ENCODE measurements at regions not wholly inside any gene's neighbourhood (a gene's known extent, or its start where the extent isn't known, plus 50 kb on each side); places are given as distances from the start of the nearest gene placed in this dataset.

DNA sequence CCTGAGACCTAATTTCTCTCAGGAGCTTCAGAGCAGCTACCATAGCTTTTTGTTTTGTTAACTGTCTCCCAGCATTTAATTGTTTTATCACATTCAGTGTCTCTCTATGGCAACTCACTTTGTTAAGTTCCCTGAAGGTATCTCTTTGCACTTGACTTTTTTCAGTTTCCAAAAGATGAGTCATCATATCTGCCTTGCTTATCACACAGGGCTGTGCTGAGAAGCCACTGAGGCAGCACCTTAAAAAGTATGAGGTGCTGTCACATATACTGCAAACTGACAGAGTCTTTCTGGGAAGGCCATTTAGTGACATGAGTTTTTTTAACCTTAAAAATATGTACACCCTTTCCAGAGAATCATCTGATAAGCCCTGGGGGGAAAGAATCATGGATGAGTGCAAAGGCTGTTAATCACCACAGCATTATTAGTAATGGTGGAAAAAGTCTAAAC is 56.8 kb downstream of the PPP1R3C start:
- in situ Hi-C loops (cut with MboI; ENCODE audit: low pct_unique_long_range_greater_than_20kb, low sequenced_read_pairs, unreplicated experiment): no loop called here
- TF ChIP-seq, protein P1, sequence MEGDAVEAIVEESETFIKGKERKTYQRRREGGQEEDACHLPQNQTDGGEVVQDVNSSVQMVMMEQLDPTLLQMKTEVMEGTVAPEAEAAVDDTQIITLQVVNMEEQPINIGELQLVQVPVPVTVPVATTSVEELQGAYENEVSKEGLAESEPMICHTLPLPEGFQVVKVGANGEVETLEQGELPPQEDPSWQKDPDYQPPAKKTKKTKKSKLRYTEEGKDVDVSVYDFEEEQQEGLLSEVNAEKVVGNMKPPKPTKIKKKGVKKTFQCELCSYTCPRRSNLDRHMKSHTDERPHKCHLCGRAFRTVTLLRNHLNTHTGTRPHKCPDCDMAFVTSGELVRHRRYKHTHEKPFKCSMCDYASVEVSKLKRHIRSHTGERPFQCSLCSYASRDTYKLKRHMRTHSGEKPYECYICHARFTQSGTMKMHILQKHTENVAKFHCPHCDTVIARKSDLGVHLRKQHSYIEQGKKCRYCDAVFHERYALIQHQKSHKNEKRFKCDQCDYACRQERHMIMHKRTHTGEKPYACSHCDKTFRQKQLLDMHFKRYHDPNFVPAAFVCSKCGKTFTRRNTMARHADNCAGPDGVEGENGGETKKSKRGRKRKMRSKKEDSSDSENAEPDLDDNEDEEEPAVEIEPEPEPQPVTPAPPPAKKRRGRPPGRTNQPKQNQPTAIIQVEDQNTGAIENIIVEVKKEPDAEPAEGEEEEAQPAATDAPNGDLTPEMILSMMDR (IDR thresholded peaks at IDR 0.05; ENCODE audit: extremely low read depth, insufficient read depth, missing control alignments): no peak
- no peak for DNase-seq (ENCODE audit: low spot score)

DNA sequence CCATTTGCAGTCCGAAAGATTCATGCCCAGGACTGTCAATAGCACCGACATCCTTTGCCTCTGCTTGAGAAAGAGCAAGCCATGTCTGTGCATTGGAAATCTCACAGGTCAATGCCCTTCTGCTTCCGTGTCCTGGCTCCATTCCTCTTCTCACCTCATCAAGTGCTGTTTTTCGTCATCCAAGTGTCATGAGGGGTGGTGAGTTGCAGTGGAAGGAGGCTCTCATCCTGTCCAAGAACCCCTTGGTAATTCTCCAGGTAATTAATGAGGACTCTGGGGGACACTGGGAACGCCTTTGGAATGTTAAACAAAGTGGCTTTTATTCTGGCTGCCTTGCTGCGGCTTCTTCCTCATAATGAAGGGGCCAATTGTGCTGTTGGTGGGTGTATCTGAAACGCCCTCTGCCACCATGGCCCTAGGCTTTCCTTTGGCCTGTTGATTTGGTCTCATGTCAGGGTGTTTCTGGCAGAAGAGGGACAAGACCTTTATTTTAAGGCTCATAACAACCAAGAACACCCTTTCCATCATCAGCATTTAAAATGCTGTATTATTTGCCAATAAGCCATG is 57.7 kb downstream of the PPP1R3C start:
- in situ Hi-C loops (cut with MboI; ENCODE audit: low pct_unique_long_range_greater_than_20kb, low sequenced_read_pairs, unreplicated experiment): no loop called here
- DNase-seq (ENCODE audit: low spot score): no peak
- TF ChIP-seq, protein P1 (IDR thresholded peaks at IDR 0.05; ENCODE audit: extremely low read depth, insufficient read depth, missing control alignments): no peak

DNA sequence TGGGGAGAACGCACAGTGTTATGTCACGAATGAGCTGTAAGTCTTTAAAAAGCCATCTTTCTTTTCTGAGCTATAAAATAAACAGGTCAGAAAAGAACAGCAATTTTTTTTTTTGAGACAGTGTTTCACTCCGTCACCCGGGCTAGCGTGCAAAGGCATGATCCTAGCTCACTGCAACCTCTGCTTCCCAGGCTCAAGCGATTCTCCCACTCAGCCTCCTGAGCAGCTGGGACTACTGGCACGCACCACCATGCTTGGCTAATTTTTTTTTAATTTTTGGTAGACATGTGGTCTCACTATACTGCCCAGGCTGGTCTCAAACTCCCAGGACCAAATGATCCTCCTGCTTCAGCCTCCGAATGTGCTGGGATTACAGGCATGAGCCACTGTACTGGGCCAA is 58.6 kb downstream of the PPP1R3C start:
- TF ChIP-seq, protein P1 (IDR thresholded peaks at IDR 0.05; ENCODE audit: extremely low read depth, insufficient read depth, missing control alignments): no peak
- in situ Hi-C loops (cut with MboI; ENCODE audit: low pct_unique_long_range_greater_than_20kb, low sequenced_read_pairs, unreplicated experiment): no loop called here
- no peak for DNase-seq (ENCODE audit: low spot score)

DNA sequence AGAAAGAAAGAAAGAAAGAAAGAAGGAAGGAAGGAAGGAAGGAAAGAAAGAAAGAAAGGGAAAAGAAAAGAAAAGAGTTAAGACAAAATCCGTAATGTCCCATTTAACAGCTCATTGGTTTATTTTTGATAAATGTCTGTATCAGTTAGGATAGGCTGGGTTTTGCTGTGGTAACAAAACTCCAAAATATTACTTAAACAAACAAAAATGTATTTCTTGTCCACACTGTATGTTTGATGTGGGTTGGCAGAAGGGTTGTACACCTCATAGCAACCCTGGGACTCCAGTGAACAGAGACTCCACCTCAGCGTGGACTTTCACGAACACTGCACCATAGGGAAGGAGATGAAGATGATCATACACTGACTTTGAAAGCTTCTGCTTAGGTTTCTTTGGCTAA is 59.6 kb downstream of the PPP1R3C start:
- TF ChIP-seq, protein P1 (IDR thresholded peaks at IDR 0.05; ENCODE audit: extremely low read depth, insufficient read depth, missing control alignments): no peak
- DNase-seq (ENCODE audit: low spot score): no peak
- in situ Hi-C loops (cut with MboI; ENCODE audit: low pct_unique_long_range_greater_than_20kb, low sequenced_read_pairs, unreplicated experiment): no loop called here

DNA sequence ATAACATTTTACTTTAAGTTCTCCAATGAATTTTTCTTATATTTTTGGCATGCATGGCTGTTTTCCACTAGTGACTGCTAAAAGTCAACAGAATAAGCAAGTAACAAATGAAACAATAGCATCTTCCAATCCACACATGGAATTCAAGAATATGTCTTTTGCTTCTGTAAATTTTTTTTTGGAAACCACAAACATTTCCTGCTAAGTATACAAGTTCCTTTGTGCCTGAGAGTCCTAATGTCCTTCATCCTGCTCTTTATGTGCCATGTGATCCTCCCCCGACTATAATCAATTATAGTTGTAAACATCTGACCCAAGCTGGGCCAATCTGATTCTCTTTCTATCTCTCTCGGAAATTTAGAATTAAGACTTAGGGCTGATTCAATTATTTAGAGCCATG is 61.2 kb downstream of the PPP1R3C start:
- in situ Hi-C loops (cut with MboI; ENCODE audit: low pct_unique_long_range_greater_than_20kb, low sequenced_read_pairs, unreplicated experiment): no loop called here
- TF ChIP-seq, protein P1 (IDR thresholded peaks at IDR 0.05; ENCODE audit: extremely low read depth, insufficient read depth, missing control alignments): no peak
- DNase-seq (ENCODE audit: low spot score): no peak

DNA sequence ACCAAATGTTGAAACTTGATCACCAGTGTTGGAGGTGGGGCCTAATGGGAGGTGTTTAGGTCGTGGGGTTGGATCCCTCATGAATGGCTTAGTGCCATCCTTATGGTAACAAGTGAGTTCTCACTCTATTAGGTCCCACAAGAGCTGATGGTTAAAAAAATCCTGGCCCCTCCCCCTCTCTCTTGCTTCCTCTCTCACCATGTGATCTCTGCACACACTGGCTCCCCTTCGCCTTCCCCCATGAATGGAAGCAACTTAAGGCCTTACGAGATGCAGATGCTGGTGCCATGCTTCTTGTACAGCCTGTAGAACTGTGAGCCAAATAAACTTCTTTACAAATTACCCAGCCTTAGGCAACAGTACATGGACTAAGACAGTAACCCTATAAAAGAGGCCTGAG is 62.7 kb downstream of the PPP1R3C start:
- in situ Hi-C loops (cut with MboI; ENCODE audit: low pct_unique_long_range_greater_than_20kb, low sequenced_read_pairs, unreplicated experiment): no loop called here
- TF ChIP-seq, protein P1 (IDR thresholded peaks at IDR 0.05; ENCODE audit: extremely low read depth, insufficient read depth, missing control alignments): no peak
- DNase-seq (ENCODE audit: low spot score): no peak

Data from GM13977 (cell line).